HG02885 (cell line): ENCODE measurements at regions not wholly inside any gene's neighbourhood (a gene's known extent, or its start where the extent isn't known, plus 50 kb on each side); places are given as distances from the start of the nearest gene placed in this dataset.

Experiments used
- ATAC-seq: cut with Tn5 transposase; IDR thresholded peaks from one replicate; pipeline ENCODE4 v1.9.1; 2021; ENCODE audit warnings: mild to moderate bottlenecking; ENCODE audit not compliant: unreplicated experiment, poor library complexity

DNA sequence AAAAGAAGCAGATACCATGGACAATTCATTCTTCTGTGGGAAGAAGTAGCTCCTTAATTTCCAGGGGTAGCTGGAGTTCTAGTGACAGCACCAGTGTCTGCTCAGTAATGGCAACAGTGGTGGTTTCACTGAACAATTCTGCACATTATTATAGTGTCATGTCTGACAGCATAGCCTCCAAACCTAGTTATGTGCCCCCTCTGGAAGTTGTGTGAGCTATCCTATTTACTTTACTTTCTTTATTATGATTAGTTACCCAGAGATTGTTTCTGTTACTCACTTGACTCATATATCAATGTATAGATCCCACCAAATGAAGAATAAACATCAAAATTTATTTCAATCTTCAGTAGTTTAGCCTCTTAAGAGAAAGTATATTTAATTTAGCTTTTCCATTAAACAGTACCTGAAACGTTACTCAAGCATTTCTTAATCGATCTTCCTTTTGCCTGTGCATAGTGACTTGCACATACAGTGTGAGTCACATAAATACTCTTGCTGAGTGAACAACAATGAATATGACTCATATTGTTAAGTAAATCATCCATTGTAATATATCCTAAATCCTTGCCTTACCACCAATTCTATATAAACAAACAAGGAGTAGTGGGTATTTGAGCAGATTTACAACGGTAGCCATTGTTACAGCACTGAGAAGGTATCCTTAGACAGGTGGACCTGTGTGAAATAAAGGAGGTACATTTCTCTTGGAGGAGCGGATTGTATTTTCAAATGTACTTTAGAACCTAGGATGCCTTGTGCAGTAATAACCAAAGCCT, 534.7 kb downstream of the ANKRD50 start:
- no peak for ATAC-seq

DNA sequence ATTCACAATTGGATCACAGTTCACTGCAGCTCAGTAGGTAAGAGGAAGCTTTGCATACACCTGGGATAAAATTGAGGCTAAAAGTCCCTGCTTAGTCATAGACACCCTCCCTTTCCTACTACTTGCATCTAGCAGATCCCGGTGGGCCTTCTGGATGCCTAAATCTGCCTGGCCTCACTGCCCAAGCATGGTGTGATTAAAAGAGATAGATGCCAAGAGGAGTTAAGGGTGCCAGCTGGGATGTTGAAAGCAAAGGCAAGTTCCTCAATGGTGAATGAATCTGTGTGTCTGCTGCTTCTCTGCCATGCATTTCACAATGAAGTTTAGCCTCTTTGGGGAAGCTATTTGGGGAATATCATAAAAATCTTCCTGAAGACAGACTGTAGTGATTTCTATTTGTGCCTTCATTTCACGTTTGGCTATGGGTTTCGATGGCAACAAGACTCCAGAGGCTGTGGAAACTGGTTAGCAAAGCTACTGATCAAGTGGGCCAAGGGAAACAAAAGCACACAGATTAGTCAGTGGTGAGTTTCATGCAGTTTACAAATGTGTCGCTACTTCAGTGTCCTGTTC, 534.0 kb downstream of the ANKRD50 start:
- ATAC-seq: no peak

- ATAC-seq: no peak
Observed at GRCh38 chr4:124179506-124180186, 532.9 kb downstream of the ANKRD50 start.

- no peak for ATAC-seq
Observed at GRCh38 chr4:124181039-124181438, 531.5 kb downstream of the ANKRD50 start.

DNA sequence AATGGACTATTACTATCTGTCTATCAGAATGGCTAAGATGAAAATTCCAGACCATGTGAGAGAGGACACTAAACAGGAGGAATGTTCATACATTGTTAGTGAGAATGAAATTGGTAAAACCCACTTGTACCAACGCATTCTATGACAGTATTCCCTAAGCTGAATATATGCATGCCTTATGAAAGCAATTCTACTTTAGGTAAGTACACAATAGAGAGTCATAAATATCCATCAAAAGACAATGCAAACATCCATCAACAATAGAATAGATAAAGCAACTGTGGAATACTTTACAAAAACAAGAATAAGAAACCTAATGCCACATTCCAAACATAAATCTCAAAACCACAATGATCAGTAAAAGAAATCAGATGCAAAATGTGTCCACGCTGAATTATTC, 529.3 kb downstream of the ANKRD50 start:
- no peak for ATAC-seq

- no peak for ATAC-seq
Observed at GRCh38 chr4:124183926-124184325, 528.6 kb downstream of the ANKRD50 start.

DNA sequence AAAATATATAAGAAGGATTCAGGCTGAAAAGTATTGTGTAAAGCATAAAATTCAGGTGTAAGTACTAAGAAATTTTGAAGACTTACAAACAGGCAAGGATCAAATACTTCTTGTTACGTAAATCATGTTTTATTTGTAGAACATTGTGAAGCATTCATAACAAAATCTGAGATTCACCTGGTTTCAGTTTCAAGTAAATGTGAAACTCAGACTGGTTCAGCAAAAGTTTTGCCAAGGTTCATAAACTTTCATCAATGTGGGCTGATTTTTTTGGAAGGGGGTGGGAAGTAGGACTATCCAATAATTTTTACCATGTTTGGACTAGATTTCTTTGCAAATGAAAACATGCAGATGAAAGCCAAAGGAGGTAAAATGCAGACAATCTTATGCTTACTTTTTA, 527.7 kb downstream of the ANKRD50 start:
- ATAC-seq: no peak

GRCh38 chr4:124188595-124188994, 523.9 kb downstream of the ANKRD50 start:
- no peak for ATAC-seq

GRCh38 chr4:124189545-124189944, 523.0 kb downstream of the ANKRD50 start:
- ATAC-seq: no peak

- no peak for ATAC-seq
Observed at GRCh38 chr4:124191329-124191728, 521.2 kb downstream of the ANKRD50 start.

GRCh38 chr4:124192544-124192943, 520.0 kb downstream of the ANKRD50 start:
- no peak for ATAC-seq

GRCh38 chr4:124199185-124199584, 513.3 kb downstream of the ANKRD50 start:
- ATAC-seq: no peak

GRCh38 chr4:124199755-124200154, 512.8 kb downstream of the ANKRD50 start:
- no peak for ATAC-seq

GRCh38 chr4:124201636-124202035, 510.9 kb downstream of the ANKRD50 start:
- no peak for ATAC-seq

DNA sequence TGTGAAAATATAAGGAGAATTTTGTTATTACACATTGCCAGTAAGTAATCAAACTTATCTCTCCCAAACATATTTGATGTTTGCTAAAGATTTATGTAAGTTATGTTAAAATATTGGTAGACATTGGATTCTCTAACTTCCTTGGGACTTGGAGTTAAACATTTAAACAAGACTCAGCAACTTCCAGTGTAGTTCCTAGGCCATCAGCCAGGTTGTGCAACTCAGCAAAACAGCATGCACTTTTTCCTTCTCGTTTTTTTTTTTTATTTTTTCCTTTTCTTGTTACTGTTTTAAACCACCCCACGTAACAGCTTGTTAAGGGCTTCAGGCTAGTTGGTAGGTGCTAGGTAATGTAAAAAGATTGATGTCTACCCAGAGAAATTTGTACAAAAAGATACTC, 510.4 kb downstream of the ANKRD50 start:
- no peak for ATAC-seq

DNA sequence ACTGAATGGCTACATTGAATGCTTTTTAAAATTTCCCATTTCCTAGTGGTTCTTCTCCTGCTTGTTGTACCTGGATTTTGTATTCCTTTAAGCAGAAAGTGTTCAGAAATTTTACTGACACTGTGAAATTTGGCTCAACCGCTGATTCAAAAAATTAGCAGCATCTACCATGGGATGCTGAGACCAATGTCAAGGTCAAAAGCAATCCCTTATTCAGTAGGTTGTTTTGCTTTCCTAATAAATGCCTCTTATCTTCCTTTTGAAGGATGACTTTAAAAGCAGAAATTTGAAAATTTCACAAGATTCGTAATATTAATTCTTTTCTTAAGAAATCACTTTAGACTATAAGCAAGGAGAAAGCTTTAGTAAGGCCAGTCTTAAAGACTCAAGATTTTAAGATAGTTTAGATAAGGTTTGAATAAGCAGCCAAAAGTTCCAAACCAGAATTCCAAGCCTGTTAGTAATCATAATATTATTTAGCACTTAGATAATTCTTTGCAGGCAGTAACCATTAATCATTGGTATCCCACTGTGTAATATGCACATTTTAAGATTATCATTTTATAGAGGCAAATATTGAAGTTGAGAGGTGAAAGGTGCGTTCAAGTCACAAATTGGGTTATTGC, 508.8 kb downstream of the ANKRD50 start:
- no peak for ATAC-seq

DNA sequence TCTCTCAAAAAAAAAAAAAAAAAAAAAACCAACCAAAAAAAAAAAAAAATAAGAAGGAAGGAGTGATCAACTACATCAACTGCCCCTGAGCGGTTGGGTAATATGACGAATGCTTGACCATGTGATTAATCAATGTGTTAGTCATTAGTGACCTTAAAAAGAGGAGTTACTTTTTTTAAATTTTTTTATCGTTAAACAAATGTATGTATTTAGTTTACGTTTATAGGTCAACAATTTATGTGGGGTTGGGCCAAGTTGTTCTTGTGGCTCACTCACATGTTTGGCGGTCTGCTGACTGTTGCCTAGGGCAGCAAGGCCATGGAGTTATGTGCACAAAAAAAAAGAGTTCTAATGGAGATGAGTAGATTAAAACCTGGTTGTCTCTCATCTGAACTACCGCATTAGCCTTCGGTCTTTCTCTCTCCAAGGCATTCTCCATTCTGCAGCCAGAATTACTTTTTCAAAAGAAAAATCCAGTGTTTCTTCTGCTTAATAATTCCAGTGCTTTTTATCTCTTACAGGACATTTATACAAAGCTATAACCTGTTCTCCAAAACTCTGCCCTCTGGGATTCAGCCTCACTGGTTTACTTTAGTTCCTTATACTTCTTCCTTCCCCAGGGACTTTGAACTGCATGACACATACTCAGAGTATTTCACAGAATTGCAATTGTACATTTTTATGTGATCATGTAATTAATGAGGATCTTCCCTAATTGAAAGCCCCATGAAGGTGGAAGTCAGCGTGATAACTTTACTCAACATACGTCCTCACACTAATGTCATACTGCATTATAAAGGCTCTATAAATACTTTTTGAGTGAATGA, 505.5 kb downstream of the ANKRD50 start:
- ATAC-seq: no peak

DNA sequence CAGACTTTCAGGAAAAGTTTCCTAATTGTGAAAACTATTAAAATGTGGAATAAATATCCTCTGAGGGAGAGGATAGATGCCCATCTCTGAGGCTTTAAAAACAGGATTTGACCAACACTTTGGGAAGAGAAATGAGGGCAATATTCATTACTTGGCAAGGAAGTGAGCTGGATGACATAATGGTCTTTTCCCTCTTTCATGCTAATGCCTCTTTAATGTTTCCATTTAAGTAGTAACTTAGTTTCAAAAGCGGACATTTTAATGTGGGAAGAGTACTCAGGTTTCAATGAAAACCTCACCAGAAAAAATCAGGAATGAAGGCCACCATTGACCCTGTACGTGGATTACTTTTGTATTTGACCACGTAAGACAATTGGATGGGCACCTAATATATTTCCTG, 503.3 kb downstream of the ANKRD50 start:
- ATAC-seq: no peak

- no peak for ATAC-seq
Observed at GRCh38 chr4:124209626-124210025, 502.9 kb downstream of the ANKRD50 start.

DNA sequence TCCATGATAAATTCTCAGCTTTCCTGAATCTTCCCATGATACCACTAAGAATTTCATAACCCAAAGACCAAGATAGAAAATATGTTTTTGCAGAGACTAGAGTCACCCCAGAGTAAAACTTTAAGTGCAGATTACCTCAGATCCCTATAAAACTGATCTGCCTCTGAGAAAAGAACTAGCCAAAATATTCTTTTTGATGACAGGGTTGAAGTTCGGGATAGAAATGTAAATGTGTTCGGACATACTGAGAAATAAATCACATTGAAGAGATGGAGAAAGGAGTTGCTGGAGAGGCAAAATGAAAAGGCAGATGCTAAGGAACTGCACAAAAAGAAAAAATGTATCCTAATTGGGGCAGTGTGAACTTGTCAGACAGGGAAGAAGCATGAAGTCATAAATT, 501.8 kb downstream of the ANKRD50 start:
- ATAC-seq: no peak
